Gastrocnemius medialis (tissue), 4 donors: ENCODE measurements at regions not wholly inside any gene's neighbourhood (a gene's known extent, or its start where the extent isn't known, plus 50 kb on each side); places are given as distances from the start of the nearest gene placed in this dataset.
A peak's percentile ranks its signal among the peaks of the same experiment; 100 is the strongest.
"Not testable (repeated sequence)": the region's sequence is repeated elsewhere in the genome, so short reads cannot be mapped to it uniquely, and the experiment has no call there.

Experiments used
- ATAC-seq, 2 donors: fragments of 150-250 bp; one replicate each; pipeline ENCODE4 v1.9.1; 2016
- DNase-seq, 2 donors: peaks; one replicate each; pipeline ENCODE4 v3.0.0-alpha.2; 2019
- H3K27ac ChIP-seq, 4 donors: fragments of 200-600 bp; sonication (generic); 1 replicate in 1 of 4; 2 replicates in 3 of 4; pipeline ENCODE4 v1.5.1; 2016 to 2018; ENCODE audit warnings: mild to moderate bottlenecking in 2 of 4, moderate library complexity in 1 of 4
- H3K27me3 ChIP-seq, 3 donors: fragments of 200-600 bp; sonication (generic) in 2 of 3; 1 replicate in 1 of 3; 2 replicates in 2 of 3; pipeline versions ENCODE4 v1.5.1 to v1.6.0; 2016 to 2019; ENCODE audit warnings: mild to moderate bottlenecking in 1 of 3, moderate library complexity in 1 of 3
- H3K36me3 ChIP-seq, 2 donors: fragments of 200-600 bp; sonication (generic) in 1 of 2; one replicate each; pipeline ENCODE4 v1.5.1; 2017 to 2018
- H3K4me1 ChIP-seq, 2 donors: fragments of 200-600 bp; sonication (generic) in 1 of 2; one replicate each; pipeline ENCODE4 v1.5.1; 2016 to 2017; ENCODE audit warnings: mild to moderate bottlenecking in 2 of 2
- H3K4me3 ChIP-seq, 4 donors: fragments of 200-600 bp; sonication (generic) in 3 of 4; 1 replicate in 1 of 4; 2 replicates in 3 of 4; pipeline ENCODE4 v1.5.1; 2016 to 2019; ENCODE audit warnings: mild to moderate bottlenecking in 2 of 4
- H3K9me3 ChIP-seq, 3 donors: fragments of 200-600 bp; sonication (generic) in 2 of 3; 1 replicate in 1 of 3; 2 replicates in 2 of 3; pipeline ENCODE4 v1.5.1; 2016 to 2019
- CTCF ChIP-seq, 5 experiments: fragments of 450-650 bp in 3 of 5; fragments of 200-600 bp in 2 of 5; sonication (generic) in 2 of 5; IDR thresholded peaks in 4 of 5; conservative IDR thresholded peaks in 1 of 5; 1 replicate in 4 of 5; 2 replicates in 1 of 5; pipeline ENCODE4 v1.5.1; 2016 to 2019; ENCODE audit warnings: antibody characterized with exemption in 5 of 5, mild to moderate bottlenecking in 3 of 5, moderate library complexity in 3 of 5
- POLR2A ChIP-seq, 2 donors: fragments of 450-650 bp; IDR thresholded peaks; one replicate each; pipeline ENCODE4 v1.6.1; 2017; ENCODE audit warnings: antibody characterized with exemption in 2 of 2, mild to moderate bottlenecking in 2 of 2, moderate library complexity in 2 of 2
- in situ Hi-C, 4 donors: fragments of 200-750 bp; cut with MboI; loops; one replicate each; pipeline versions ENCODE4 v1.15.0 to v1.8.0; 2017; ENCODE audit warnings: low sequenced_read_pairs in 4 of 4
- intact Hi-C: fragments of 100-400 bp; cut with DNase I; formaldehyde crosslinking; loops from one replicate; pipeline ENCODE4 v1.15.1; 2023; ENCODE audit warnings: low total_unique reads

GRCh38 chr5:91311168-91311696 is 71.9 kb downstream of the ARRDC3 start:
- H3K4me1 ChIP-seq: peaks cover 33 to 59% of the 10 kb centered on the region in 2 donors
- TF ChIP-seq POLR2A (IDR thresholded peaks at IDR 0.05) (no peak), CTCF (IDR thresholded peaks at IDR 0.05 in 4 of 5, conservative IDR thresholded peaks at IDR 0.05 in 1 of 5) (no peak)
- no peaks in the 10 kb centered on the region for H3K36me3 ChIP-seq
- no peaks in the 10 kb centered on the region for H3K27me3 ChIP-seq
- intact Hi-C loops (loop anchor here (5.0 kb wide), 1 partner anchor 94 kb away; no protein-coding TSS in a partner anchor), in situ Hi-C loops (loop anchor here in 2 of 4 donors (10.0 kb wide), 2 partner anchors 54 to 64 kb away; no protein-coding TSS in a partner anchor)
- DNase-seq (no peak), ATAC-seq (no peak)
- H3K27ac ChIP-seq: peak overlapping the region; percentile 85 to 94 (median 90)
- H3K4me3 ChIP-seq: peak overlapping the region in 2 of 4 donors; percentile 12 to 29
- H3K9me3 ChIP-seq: no peaks in the 10 kb centered on the region

- H3K27me3 ChIP-seq, H3K4me3 ChIP-seq, ATAC-seq, H3K36me3 ChIP-seq, intact Hi-C loops, DNase-seq, H3K9me3 ChIP-seq, in situ Hi-C loops: not testable (repeated sequence)
- Histone ChIP-seq H3K27ac (peak overlapping the region; percentile 85 to 94 (median 90)), H3K4me1 (peaks cover 53 to 67% of the 10 kb centered on the region in 2 donors)
Measured at GRCh38 chr5:91308157-91308556, 75.0 kb downstream of the ARRDC3 start.

- Histone ChIP-seq H3K4me1 (peaks cover 52 to 67% of the 10 kb centered on the region in 2 donors), H3K27me3 (no peaks in the 10 kb centered on the region), H3K27ac (peak overlapping the region; percentile 85 to 94 (median 90)), H3K4me3 (no peak overlapping the region), H3K9me3 (no peaks in the 10 kb centered on the region), H3K36me3 (no peaks in the 10 kb centered on the region)
- in situ Hi-C loops (no loop called here), intact Hi-C loops (no loop called here)
- DNase-seq (peak in 1 of 2 donors; percentile 76), ATAC-seq (peak in 1 of 2 donors; percentile 29)
- no peak for TF ChIP-seq CTCF (IDR thresholded peaks at IDR 0.05 in 4 of 5, conservative IDR thresholded peaks at IDR 0.05 in 1 of 5)
- TF ChIP-seq POLR2A (IDR thresholded peaks at IDR 0.05): peak in 1 of 2 donors; percentile 13
Measured at GRCh38 chr5:91307048-91307447, 76.1 kb downstream of the ARRDC3 start.

- no peaks in the 10 kb centered on the region for H3K9me3 ChIP-seq
- ATAC-seq (peak; percentile 71 to 76), DNase-seq (peak; percentile 47 to 65)
- TF ChIP-seq POLR2A (IDR thresholded peaks at IDR 0.05) (no peak), CTCF (IDR thresholded peaks at IDR 0.05 in 4 of 5, conservative IDR thresholded peaks at IDR 0.05 in 1 of 5) (no peak)
- H3K27ac ChIP-seq: peak overlapping the region; percentile 85 to 94 (median 90)
- in situ Hi-C loops: no loop called here
- no peaks in the 10 kb centered on the region for H3K27me3 ChIP-seq
- intact Hi-C loops: no loop called here
- peaks cover 55 to 70% of the 10 kb centered on the region in 2 donors for H3K4me1 ChIP-seq
- H3K36me3 ChIP-seq: no peaks in the 10 kb centered on the region
- no peak overlapping the region for H3K4me3 ChIP-seq
Measured at GRCh38 chr5:91306497-91306896, 76.6 kb downstream of the ARRDC3 start.

DNA sequence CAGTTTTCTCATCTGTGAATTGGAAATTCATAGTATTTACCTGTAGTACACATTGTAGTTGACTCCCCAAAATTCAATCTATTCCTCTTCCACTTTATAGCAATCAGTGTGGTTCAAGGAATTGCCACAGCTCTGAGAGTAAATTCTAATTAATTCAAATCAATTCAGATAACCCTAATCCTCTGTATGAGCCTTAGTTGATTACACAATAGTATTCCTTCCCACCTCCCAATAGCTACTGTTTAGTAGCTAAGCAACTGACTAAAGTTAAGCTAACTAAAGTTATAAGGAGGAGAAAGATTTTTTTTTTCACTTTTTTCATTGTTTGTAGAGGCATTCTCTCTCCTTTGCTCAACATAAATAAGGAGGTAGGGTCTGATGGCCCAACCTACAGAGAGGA is 77.5 kb downstream of the ARRDC3 start:
- H3K4me1 ChIP-seq: peaks cover 54 to 68% of the 10 kb centered on the region in 2 donors
- intact Hi-C loops (no loop called here), in situ Hi-C loops (no loop called here)
- no peak for DNase-seq
- H3K9me3 ChIP-seq: no peaks in the 10 kb centered on the region
- no peaks in the 10 kb centered on the region for H3K27me3 ChIP-seq
- peak overlapping the region; percentile 85 to 94 (median 90) for H3K27ac ChIP-seq
- H3K4me3 ChIP-seq: no peak overlapping the region
- H3K36me3 ChIP-seq: no peaks in the 10 kb centered on the region
- TF ChIP-seq POLR2A (IDR thresholded peaks at IDR 0.05) (no peak), CTCF (IDR thresholded peaks at IDR 0.05 in 4 of 5, conservative IDR thresholded peaks at IDR 0.05 in 1 of 5) (no peak)
- no peak for ATAC-seq
